HG03378 (cell line): ENCODE measurements at regions not wholly inside any gene's neighbourhood (a gene's known extent, or its start where the extent isn't known, plus 50 kb on each side); places are given as distances from the start of the nearest gene placed in this dataset.

ENCODE experiments used
- ATAC-seq: cut with Tn5 transposase; IDR thresholded peaks from one replicate; pipeline ENCODE4 v1.9.1; 2021; ENCODE audit warnings: mild to moderate bottlenecking, moderate library complexity; ENCODE audit not compliant: unreplicated experiment

DNA sequence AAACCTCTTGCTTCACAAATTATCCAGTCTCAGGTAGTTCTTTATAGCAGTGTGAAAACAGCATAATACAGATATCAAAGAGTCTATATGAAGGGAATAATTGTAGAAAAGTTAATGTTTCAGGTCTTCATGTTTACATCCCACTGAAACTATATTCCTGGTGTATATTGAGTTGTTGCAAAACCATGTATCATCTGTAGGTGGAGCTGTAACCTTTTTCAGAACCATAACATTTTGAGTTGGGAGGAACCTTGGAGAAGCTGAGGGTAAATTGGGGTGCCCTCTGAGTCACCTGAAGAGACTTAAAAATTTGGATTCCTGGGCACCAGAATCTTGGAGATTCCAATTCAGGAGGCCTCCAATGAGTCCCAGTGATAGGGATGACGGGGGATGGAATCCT is 51.9 kb upstream of the TAPT1 start:
- ATAC-seq = no peak
